Amniotic epithelial cell (primary cell): ENCODE measurements at regions not wholly inside any gene's neighbourhood (a gene's known extent, or its start where the extent isn't known, plus 50 kb on each side); places are given as distances from the start of the nearest gene placed in this dataset.
A peak's percentile ranks its signal among the peaks of the same experiment; 100 is the strongest.
"Not testable (repeated sequence)": the region's sequence is repeated elsewhere in the genome, so short reads cannot be mapped to it uniquely, and the experiment has no call there.

Source experiments
- DNase-seq: peaks from one replicate; pipeline ENCODE4 v3.0.0-alpha.2; 2010; ENCODE audit warnings: low read depth

- peak; percentile 93 for DNase-seq
Measured at GRCh38 chr6:26234421-26235301, 130.3 kb upstream of the BTN3A2 start.

- peak; percentile 34 for DNase-seq
Measured at GRCh38 chr6:26235302-26235670, 129.7 kb upstream of the BTN3A2 start.

- not testable (repeated sequence) for DNase-seq
Measured at GRCh38 chr6:26239415-26239814, 125.6 kb upstream of the BTN3A2 start.

GRCh38 chr6:26240157-26241032, 124.6 kb upstream of the BTN3A2 start:
- DNase-seq, result peak; percentile 96

- DNase-seq, result peak; percentile 93
Measured at GRCh38 chr6:26241033-26241895, 123.7 kb upstream of the BTN3A2 start.

- DNase-seq, result no peak
Measured at GRCh38 chr6:26243132-26243531, 121.9 kb upstream of the BTN3A2 start.

- DNase-seq, result no peak
Measured at GRCh38 chr6:26243752-26244151, 121.2 kb upstream of the BTN3A2 start.

GRCh38 chr6:26246058-26246457, 118.9 kb upstream of the BTN3A2 start:
- no peak for DNase-seq

- DNase-seq, result no peak
Measured at GRCh38 chr6:26246553-26246952, 118.4 kb upstream of the BTN3A2 start.

GRCh38 chr6:26249707-26249956, 115.4 kb upstream of the BTN3A2 start:
- no peak for DNase-seq

- peak; percentile 69 for DNase-seq
Measured at GRCh38 chr6:26249957-26250697, 114.9 kb upstream of the BTN3A2 start.

GRCh38 chr6:26250698-26251044, 114.3 kb upstream of the BTN3A2 start:
- no peak for DNase-seq

GRCh38 chr6:26251354-26252076, 113.5 kb upstream of the BTN3A2 start:
- DNase-seq, result peak; percentile 95

- DNase-seq, result no peak
Measured at GRCh38 chr6:26252077-26252472, 112.9 kb upstream of the BTN3A2 start.

GRCh38 chr6:26254724-26255123, 110.3 kb upstream of the BTN3A2 start:
- peak; percentile 40 for DNase-seq

- no peak for DNase-seq
Measured at GRCh38 chr6:26257272-26257671, 107.7 kb upstream of the BTN3A2 start.

GRCh38 chr6:26258212-26258977, 106.6 kb upstream of the BTN3A2 start:
- no peak for DNase-seq

- no peak for DNase-seq
Measured at GRCh38 chr6:26260110-26260637, 104.8 kb upstream of the BTN3A2 start.

- no peak for DNase-seq
Measured at GRCh38 chr6:26260725-26261490, 104.1 kb upstream of the BTN3A2 start.
